ENCODE measurements at regions not wholly inside any gene's neighbourhood (a gene's known extent, or its start where the extent isn't known, plus 50 kb on each side); places are given as distances from the start of the nearest gene placed in this dataset.

DNA sequence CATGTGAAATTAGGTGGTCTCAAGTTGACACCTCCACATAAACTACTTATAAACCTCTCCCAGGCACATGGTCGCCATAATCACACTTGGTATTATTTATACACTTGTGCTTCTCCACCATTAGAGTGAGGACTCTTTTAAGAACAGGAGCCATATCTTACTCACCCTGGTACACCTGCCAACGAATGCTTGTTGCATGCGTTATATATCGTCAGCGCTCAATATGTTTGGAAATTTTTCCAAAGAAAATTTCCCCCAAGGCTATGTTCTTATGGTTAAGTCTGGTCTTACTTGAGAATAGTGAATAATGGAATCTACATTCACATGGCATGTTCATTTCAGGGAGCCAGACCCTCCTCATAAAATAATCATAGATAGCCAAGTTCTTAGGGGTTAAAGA lies 271.7 kb downstream of the BCL11A start:
- no peak for TF ChIP-seq EZH2 (IDR thresholded peaks at IDR 0.05; ENCODE audit: borderline replicate concordance, insufficient read depth, low read depth, low read length, poor library complexity, severe bottlenecking)
- TF ChIP-seq, protein P1, sequence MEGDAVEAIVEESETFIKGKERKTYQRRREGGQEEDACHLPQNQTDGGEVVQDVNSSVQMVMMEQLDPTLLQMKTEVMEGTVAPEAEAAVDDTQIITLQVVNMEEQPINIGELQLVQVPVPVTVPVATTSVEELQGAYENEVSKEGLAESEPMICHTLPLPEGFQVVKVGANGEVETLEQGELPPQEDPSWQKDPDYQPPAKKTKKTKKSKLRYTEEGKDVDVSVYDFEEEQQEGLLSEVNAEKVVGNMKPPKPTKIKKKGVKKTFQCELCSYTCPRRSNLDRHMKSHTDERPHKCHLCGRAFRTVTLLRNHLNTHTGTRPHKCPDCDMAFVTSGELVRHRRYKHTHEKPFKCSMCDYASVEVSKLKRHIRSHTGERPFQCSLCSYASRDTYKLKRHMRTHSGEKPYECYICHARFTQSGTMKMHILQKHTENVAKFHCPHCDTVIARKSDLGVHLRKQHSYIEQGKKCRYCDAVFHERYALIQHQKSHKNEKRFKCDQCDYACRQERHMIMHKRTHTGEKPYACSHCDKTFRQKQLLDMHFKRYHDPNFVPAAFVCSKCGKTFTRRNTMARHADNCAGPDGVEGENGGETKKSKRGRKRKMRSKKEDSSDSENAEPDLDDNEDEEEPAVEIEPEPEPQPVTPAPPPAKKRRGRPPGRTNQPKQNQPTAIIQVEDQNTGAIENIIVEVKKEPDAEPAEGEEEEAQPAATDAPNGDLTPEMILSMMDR (IDR thresholded peaks at IDR 0.05): no peak
